Common myeloid progenitor, CD34-positive (primary cell): ENCODE measurements at regions not wholly inside any gene's neighbourhood (a gene's known extent, or its start where the extent isn't known, plus 50 kb on each side); places are given as distances from the start of the nearest gene placed in this dataset.
A peak's percentile ranks its signal among the peaks of the same experiment; 100 is the strongest.

Source experiments
- CTCF ChIA-PET: fragments of 350-600 bp; sonication (Branson Sonifier 250); formaldehyde crosslinking; loops from one replicate; lab custom pipeline; 2021; ENCODE audit warnings: antibody characterized with exemption; lab: Charles Lee
- POLR2A ChIA-PET: fragments of 350-600 bp; sonication (Branson Sonifier 250); formaldehyde crosslinking; loops from one replicate; lab custom pipeline; 2021; ENCODE audit warnings: antibody characterized with exemption; lab: Charles Lee
- DNase-seq, 3 donors: peaks; one replicate each; pipeline versions ENCODE4 v3.0.0 to v3.0.0-alpha.2; 2013
- H3K27ac ChIP-seq, 2 experiments: 1 replicate in 1 of 2; 2 replicates in 1 of 2; pipeline ENCODE4 v1.7.0; 2013; ENCODE audit warnings: inconsistent platforms in 2 of 2, low read length in 2 of 2, mild to moderate bottlenecking in 2 of 2, low read depth in 1 of 2, moderate library complexity in 1 of 2; ENCODE audit not compliant: severe bottlenecking in 2 of 2, insufficient read depth in 1 of 2, poor library complexity in 1 of 2
- H3K27me3 ChIP-seq, 5 experiments: replicated peaks in 2 of 5; 1 replicate in 3 of 5; 2 replicates in 2 of 5; pipeline versions ENCODE4 v1.6.1 to v1.7.0; 2013; ENCODE audit warnings: low read length in 4 of 5, mild to moderate bottlenecking in 2 of 5, moderate library complexity in 2 of 5, inconsistent platforms in 1 of 5; ENCODE audit not compliant: insufficient read depth in 5 of 5, control insufficient read depth in 4 of 5
- H3K36me3 ChIP-seq, 4 experiments: 1 replicate in 2 of 4; 2 replicates in 2 of 4; pipeline versions ENCODE4 v1.6.1 to v1.7.0; 2013; ENCODE audit warnings: low read length in 3 of 4, control low read depth in 1 of 4, mild to moderate bottlenecking in 1 of 4; ENCODE audit not compliant: control insufficient read depth in 4 of 4, insufficient read depth in 4 of 4
- H3K4me1 ChIP-seq, 4 experiments: 1 replicate in 3 of 4; 2 replicates in 1 of 4; pipeline versions ENCODE4 v1.6.1 to v1.7.1; 2013; ENCODE audit warnings: low read length in 3 of 4, mild to moderate bottlenecking in 3 of 4, control low read depth in 1 of 4, inconsistent platforms in 1 of 4, moderate library complexity in 1 of 4; ENCODE audit not compliant: control insufficient read depth in 4 of 4, insufficient read depth in 4 of 4; ENCODE audit errors: control extremely low read depth in 1 of 4
- H3K4me3 ChIP-seq, 7 experiments: 1 replicate in 4 of 7; 2 replicates in 3 of 7; pipeline versions ENCODE4 v1.5.1 to v1.7.0; 2013; ENCODE audit warnings: mild to moderate bottlenecking in 7 of 7, low read length in 6 of 7, moderate library complexity in 6 of 7, inconsistent platforms in 2 of 7, low read depth in 2 of 7, control low read depth in 1 of 7; ENCODE audit not compliant: insufficient read depth in 4 of 7, control insufficient read depth in 1 of 7; ENCODE audit errors: extremely low read depth in 1 of 7
- H3K9me3 ChIP-seq, 5 experiments: 1 replicate in 4 of 5; 2 replicates in 1 of 5; pipeline versions ENCODE4 v1.6.1 to v1.7.1; 2013; ENCODE audit warnings: low read length in 4 of 5, mild to moderate bottlenecking in 2 of 5, inconsistent platforms in 1 of 5, low read depth in 1 of 5, moderate library complexity in 1 of 5; ENCODE audit not compliant: control insufficient read depth in 4 of 5, insufficient read depth in 2 of 5; ENCODE audit errors: control extremely low read depth in 1 of 5
- WGBS: methylation state at CpG from one replicate; pipeline ENCODE4 v1.1.5; 2013; ENCODE audit not compliant: insufficient coverage; 5-methylcytosine and 5-hydroxymethylcytosine counted together

- CTCF ChIA-PET = interaction anchor here (1.1 kb wide), 1 partner anchor 24 kb away, joined by 3 read pairs; no protein-coding TSS in a partner anchor
- POLR2A ChIA-PET = interaction anchor here (0.6 kb wide), 1 partner anchor 74 kb away, joined by 4 read pairs; no protein-coding TSS in a partner anchor
- Histone ChIP-seq H3K27ac (no peak overlapping the region), H3K36me3 (no peaks in the 10 kb centered on the region), H3K4me3 (no peak overlapping the region), H3K4me1 (peaks cover 0 to 26% (median 17%) of the 10 kb centered on the region in 4 experiments), H3K27me3 (no peaks in the 10 kb centered on the region), H3K9me3 (peaks cover 0 to 2% (median 0%) of the 10 kb centered on the region in 5 experiments)
- 100% methylated on average over 1 of the region's 4 CpGs for WGBS
- DNase-seq = no peak
These were observed 141.4 kb downstream of the PSMG1 start for GRCh38 chr21:39041816-39042215.

- POLR2A ChIA-PET = interaction anchor here (0.6 to 1.0 kb wide), 4 partner anchors 18 to 84 kb away, joined by 3 to 8 read pairs (median 3); no protein-coding TSS in a partner anchor
- 22% methylated on average over 5 of the region's 5 CpGs for WGBS
- Histone ChIP-seq H3K36me3 (no peaks in the 10 kb centered on the region), H3K27ac (peak overlapping the region; percentile 12 to 40), H3K9me3 (peaks cover 0 to 2% (median 0%) of the 10 kb centered on the region in 5 experiments), H3K27me3 (no peaks in the 10 kb centered on the region), H3K4me1 (peaks cover 0 to 29% (median 18%) of the 10 kb centered on the region in 4 experiments), H3K4me3 (peak overlapping the region in 3 of 7 experiments; percentile 11 to 25 (median 14))
- CTCF ChIA-PET = interaction anchor here (1.1 to 2.0 kb wide), 2 partner anchors 11 to 23 kb away, joined by 3 to 9 read pairs; no protein-coding TSS in a partner anchor
- peak; percentile 39 to 56 (median 42) for DNase-seq
These were observed 142.6 kb downstream of the PSMG1 start for GRCh38 chr21:39040494-39041110.

- no peak for DNase-seq
- Histone ChIP-seq H3K36me3 (no peaks in the 10 kb centered on the region), H3K4me1 (peaks cover 0 to 36% (median 27%) of the 10 kb centered on the region in 4 experiments), H3K27me3 (no peaks in the 10 kb centered on the region), H3K27ac (no peak overlapping the region), H3K4me3 (no peak overlapping the region), H3K9me3 (peaks cover 0 to 2% (median 0%) of the 10 kb centered on the region in 5 experiments)
- ChIA-PET CTCF (interaction anchor here (0.7 to 1.9 kb wide), 5 partner anchors 10 to 89 kb away, joined by 3 to 6 read pairs (median 3); no protein-coding TSS in a partner anchor), POLR2A (no interaction called here)
- WGBS = 92% methylated on average over 11 of the region's 11 CpGs
These were observed 145.3 kb downstream of the PSMG1 start for GRCh38 chr21:39037807-39038405.

GRCh38 chr21:39036581-39036980, 146.7 kb downstream of the PSMG1 start:
- CTCF ChIA-PET = interaction anchor here (1.2 to 1.9 kb wide), 3 partner anchors 12 to 27 kb away, joined by 3 to 6 read pairs (median 3); no protein-coding TSS in a partner anchor
- 95% methylated on average over 7 of the region's 8 CpGs for WGBS

GRCh38 chr21:39034590-39035536, 148.4 kb downstream of the PSMG1 start:
- Histone ChIP-seq H3K4me1 (peaks cover 0 to 25% (median 12%) of the 10 kb centered on the region in 4 experiments), H3K27me3 (no peaks in the 10 kb centered on the region), H3K27ac (no peak overlapping the region), H3K36me3 (no peaks in the 10 kb centered on the region), H3K9me3 (no peaks in the 10 kb centered on the region), H3K4me3 (no peak overlapping the region)
- DNase-seq = no peak
- ChIA-PET POLR2A (interaction anchor here (0.5 kb wide), 1 partner anchor 224 kb away, joined by 4 read pairs; no protein-coding TSS in a partner anchor), CTCF (no interaction called here)
- WGBS = over 99% methylated on average over 9 of the region's 12 CpGs

More at GRCh38 chr21:39036581-39036980, 146.7 kb downstream of the PSMG1 start:
- Histone ChIP-seq H3K4me3 (no peak overlapping the region), H3K4me1 (peaks cover 0 to 36% (median 25%) of the 10 kb centered on the region in 4 experiments), H3K27me3 (no peaks in the 10 kb centered on the region), H3K9me3 (no peaks in the 10 kb centered on the region), H3K36me3 (no peaks in the 10 kb centered on the region), H3K27ac (no peak overlapping the region)
- no peak for DNase-seq
- POLR2A ChIA-PET = no interaction called here

- 70% methylated on average over 15 of the region's 22 CpGs for WGBS
- no peaks in the 10 kb centered on the region for H3K36me3 ChIP-seq
- no peak overlapping the region for H3K4me3 ChIP-seq
- DNase-seq = peak in 1 of 3 donors; percentile 28
- POLR2A ChIA-PET = interaction anchor here (0.5 kb wide), 1 partner anchor 223 kb away, joined by 4 read pairs; no protein-coding TSS in a partner anchor
- no peaks in the 10 kb centered on the region for H3K27me3 ChIP-seq
- no peak overlapping the region for H3K27ac ChIP-seq
- H3K9me3 ChIP-seq = no peaks in the 10 kb centered on the region
- CTCF ChIA-PET = interaction anchor here (1.4 kb wide), 1 partner anchor 18 kb away, joined by 3 read pairs; no protein-coding TSS in a partner anchor
- peaks cover 0 to 17% (median 13%) of the 10 kb centered on the region in 4 experiments for H3K4me1 ChIP-seq
These were observed 149.2 kb downstream of the PSMG1 start for GRCh38 chr21:39033878-39034589.
